GM12872 (cell line): ENCODE measurements at regions not wholly inside any gene's neighbourhood (a gene's known extent, or its start where the extent isn't known, plus 50 kb on each side); places are given as distances from the start of the nearest gene placed in this dataset.

Experiments used
- TF ChIP-seq, protein P1 (sequence below): IDR thresholded peaks from 3 replicates; pipeline ENCODE4 v1.5.1; 2011; ENCODE audit warnings: low read depth, mild to moderate bottlenecking, low read length, moderate library complexity; ENCODE audit not compliant: insufficient read depth

DNA sequence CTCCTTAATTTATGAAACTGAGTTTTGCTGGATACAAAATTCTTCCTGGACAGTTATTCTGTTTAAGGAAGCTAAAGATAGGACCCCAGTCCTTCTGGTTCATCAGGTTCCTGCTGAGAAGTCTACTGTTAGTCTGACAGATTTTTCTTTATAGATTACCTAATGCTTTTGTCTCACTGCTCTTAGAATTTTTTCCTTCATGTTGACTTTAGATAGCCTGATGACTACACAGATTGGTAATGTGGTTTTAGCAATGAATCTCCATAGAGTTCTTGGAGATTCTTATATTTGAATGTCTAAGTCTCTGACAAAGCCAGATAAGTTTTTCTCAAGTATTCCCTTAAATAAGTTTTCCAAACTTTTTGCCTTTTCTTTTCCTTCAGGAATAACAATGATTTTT, 419.7 kb downstream of the CDH10 start:
- TF ChIP-seq, protein P1, sequence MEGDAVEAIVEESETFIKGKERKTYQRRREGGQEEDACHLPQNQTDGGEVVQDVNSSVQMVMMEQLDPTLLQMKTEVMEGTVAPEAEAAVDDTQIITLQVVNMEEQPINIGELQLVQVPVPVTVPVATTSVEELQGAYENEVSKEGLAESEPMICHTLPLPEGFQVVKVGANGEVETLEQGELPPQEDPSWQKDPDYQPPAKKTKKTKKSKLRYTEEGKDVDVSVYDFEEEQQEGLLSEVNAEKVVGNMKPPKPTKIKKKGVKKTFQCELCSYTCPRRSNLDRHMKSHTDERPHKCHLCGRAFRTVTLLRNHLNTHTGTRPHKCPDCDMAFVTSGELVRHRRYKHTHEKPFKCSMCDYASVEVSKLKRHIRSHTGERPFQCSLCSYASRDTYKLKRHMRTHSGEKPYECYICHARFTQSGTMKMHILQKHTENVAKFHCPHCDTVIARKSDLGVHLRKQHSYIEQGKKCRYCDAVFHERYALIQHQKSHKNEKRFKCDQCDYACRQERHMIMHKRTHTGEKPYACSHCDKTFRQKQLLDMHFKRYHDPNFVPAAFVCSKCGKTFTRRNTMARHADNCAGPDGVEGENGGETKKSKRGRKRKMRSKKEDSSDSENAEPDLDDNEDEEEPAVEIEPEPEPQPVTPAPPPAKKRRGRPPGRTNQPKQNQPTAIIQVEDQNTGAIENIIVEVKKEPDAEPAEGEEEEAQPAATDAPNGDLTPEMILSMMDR, result no peak

DNA sequence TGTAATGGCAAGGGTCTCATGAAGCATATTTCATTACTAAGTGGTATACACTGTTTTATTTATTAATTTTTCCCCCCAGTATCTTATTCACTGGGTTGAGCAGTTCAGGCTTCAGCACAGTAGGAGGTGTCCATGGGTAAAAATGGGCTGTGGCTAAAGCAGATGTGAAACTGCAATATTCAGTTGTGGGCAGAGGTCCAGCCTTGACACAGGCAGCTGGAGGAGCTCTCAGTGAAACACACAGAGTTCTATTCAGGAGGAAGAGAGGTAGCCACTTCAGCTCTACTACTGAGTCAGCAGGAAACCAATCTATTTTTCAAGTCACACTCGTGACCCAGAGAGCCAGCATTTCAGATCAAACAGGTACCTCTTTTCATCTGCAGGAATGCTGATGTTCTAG, 418.3 kb downstream of the CDH10 start:
- TF ChIP-seq, protein P1, result no peak

DNA sequence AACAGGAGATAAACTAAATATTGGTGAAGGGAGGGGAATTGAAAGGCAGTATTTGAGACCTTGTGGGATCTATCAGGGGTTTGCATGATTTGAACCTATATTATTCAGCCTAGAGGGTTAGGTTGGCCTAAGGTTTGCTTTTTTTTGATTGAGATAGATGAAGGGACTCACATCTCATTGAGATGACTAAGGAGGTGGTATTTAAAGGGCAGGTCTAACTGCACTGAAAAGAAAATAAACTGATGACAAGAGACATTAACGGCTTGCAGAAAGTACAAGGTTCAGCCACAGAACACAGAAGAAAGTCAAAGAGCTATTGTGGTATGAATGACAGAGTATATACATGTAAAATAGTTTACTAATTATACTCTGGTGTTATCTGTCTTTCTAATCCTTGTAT, 412.7 kb downstream of the CDH10 start:
- TF ChIP-seq, protein P1, result no peak

DNA sequence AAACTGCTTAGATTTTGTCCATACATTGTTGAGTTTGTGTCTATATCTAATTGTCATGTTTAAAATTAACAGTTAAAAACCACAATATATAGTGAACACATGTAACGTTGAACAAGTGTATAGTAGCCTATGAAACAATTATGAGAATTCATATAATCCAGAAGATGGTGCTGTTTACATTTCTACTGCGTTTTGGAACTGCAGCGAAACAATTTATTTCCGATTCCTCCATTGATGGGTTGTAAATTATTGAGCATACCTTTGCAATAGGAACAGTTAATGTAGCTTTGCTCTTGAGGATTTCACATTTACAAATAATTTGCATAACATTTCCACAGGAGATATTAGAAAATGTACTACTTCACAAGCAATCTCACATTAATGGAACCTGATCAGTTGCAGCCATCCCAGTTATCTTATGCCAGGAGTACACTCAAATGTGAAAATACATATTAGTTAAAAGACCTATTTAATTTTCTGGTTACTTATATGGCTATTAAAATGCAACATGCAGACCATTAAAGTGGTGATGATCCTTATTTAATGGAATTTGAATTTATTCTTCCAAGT, 411.8 kb downstream of the CDH10 start:
- TF ChIP-seq, protein P1, result no peak

DNA sequence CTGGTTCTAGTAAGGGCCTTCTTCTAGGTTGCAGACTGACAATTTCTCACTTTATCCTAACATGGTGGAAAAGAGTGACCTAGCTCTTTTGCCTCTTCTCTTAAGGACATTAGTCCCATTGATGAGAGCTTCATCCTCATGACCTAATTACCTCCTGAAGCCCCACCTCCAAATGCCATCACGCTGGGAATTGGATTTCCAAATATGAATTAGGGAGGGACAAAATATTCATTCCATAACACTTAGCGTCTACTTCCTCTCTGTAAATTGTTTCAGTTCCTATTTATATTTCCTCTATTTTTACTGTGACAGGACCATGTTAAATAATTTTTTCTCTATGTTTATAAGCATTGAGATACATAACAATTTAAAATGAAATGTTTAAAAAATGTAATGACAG, 408.8 kb downstream of the CDH10 start:
- TF ChIP-seq, protein P1, result no peak

DNA sequence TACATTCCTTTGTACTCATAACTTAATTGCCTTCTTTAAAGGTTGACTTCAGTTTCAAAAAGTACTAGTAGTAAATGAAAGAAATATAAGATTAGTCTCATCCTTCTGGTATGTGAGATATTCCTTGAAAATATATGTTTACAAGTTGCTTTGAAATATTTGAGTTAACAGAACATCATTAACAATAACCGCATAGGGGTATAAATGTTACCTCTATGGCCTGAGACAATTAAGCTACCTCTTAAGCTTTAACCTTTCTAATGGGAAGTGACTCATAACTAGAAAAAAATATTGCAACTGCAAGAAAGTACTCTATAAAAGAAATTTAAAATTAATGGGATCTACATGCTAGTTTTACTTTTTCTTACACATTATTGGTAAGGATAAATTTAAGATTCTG, 399.0 kb downstream of the CDH10 start:
- TF ChIP-seq, protein P1, result no peak

DNA sequence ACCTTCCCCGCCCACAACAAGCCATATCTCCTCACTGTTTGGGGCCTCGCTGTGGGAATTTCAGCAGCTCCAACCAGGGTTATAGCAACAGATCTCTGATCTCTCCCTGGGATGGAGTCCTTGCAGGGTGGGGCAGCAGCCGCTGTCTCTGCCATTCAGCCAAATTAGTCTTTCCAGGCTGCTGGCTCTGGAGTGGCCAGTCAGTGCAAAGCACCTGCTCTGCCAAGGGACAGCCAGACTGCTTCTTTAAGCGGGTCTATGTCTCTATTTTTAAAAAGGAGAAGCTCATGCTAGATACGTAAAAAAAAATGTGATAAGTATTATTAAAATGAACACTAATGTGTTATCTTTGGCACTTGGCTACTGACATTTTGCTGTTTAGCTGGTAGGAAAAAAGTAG, 380.2 kb downstream of the CDH10 start:
- TF ChIP-seq, protein P1, result no peak
